Gastroesophageal sphincter (tissue), 4 donors: ENCODE measurements at regions not wholly inside any gene's neighbourhood (a gene's known extent, or its start where the extent isn't known, plus 50 kb on each side); places are given as distances from the start of the nearest gene placed in this dataset.

Experiments used
- ATAC-seq: fragments of 150-250 bp; one replicate; pipeline ENCODE4 v1.9.1; 2016; ENCODE audit warnings: mild to moderate bottlenecking, moderate library complexity
- H3K27ac ChIP-seq, 4 donors: fragments of 200-600 bp; sonication (generic) in 3 of 4; 1 replicate in 3 of 4; 2 replicates in 1 of 4; pipeline ENCODE4 v1.5.1; 2016 to 2019
- H3K27me3 ChIP-seq: fragments of 200-600 bp; sonication (generic); one replicate; pipeline ENCODE4 v1.5.1; 2019
- H3K36me3 ChIP-seq, 2 donors: fragments of 200-600 bp; sonication (generic); one replicate each; pipeline ENCODE4 v1.5.1; 2019; ENCODE audit warnings: control low read depth in 1 of 2
- H3K4me1 ChIP-seq, 3 donors: fragments of 200-600 bp; sonication (generic); 1 replicate in 2 of 3; 2 replicates in 1 of 3; pipeline ENCODE4 v1.5.1; 2016 to 2019; ENCODE audit warnings: control low read depth in 2 of 3
- H3K4me3 ChIP-seq, 2 donors: fragments of 200-600 bp; sonication (generic); one replicate each; pipeline ENCODE4 v1.5.1; 2019; ENCODE audit warnings: mild to moderate bottlenecking in 1 of 2, moderate library complexity in 1 of 2
- H3K9me3 ChIP-seq, 3 donors: fragments of 200-600 bp; sonication (generic); one replicate each; pipeline ENCODE4 v1.5.1; 2017 to 2019; ENCODE audit warnings: control low read depth in 2 of 3
- EP300 ChIP-seq: sonication (generic); formaldehyde crosslinking; IDR thresholded peaks from one replicate; pipeline ENCODE4 v1.6.1; 2017; ENCODE audit warnings: antibody characterized with exemption, mild to moderate bottlenecking
- POLR2A ChIP-seq, 2 donors: fragments of 450-650 bp; IDR thresholded peaks; one replicate each; pipeline ENCODE4 v1.6.1; 2017; ENCODE audit warnings: antibody characterized with exemption in 2 of 2, mild to moderate bottlenecking in 2 of 2, moderate library complexity in 1 of 2
- POLR2AphosphoS5 ChIP-seq: sonication (generic); formaldehyde crosslinking; IDR thresholded peaks from one replicate; pipeline ENCODE4 v1.6.1; 2017; ENCODE audit warnings: antibody characterized with exemption
- WGBS, 2 donors: methylation state at CpG; one replicate each; pipeline ENCODE4 v1.1.5; 2018; ENCODE audit warnings: low coverage in 1 of 2; 5-methylcytosine and 5-hydroxymethylcytosine counted together
- TF ChIP-seq, protein P1 (sequence below), 4 experiments: fragments of 200-600 bp in 2 of 4; fragments of 450-650 bp in 2 of 4; sonication (generic) in 1 of 4; IDR thresholded peaks; one replicate each; pipeline ENCODE4 v1.5.1; 2017 to 2019; ENCODE audit warnings: antibody characterized with exemption in 4 of 4, mild to moderate bottlenecking in 2 of 4, moderate library complexity in 2 of 4

DNA sequence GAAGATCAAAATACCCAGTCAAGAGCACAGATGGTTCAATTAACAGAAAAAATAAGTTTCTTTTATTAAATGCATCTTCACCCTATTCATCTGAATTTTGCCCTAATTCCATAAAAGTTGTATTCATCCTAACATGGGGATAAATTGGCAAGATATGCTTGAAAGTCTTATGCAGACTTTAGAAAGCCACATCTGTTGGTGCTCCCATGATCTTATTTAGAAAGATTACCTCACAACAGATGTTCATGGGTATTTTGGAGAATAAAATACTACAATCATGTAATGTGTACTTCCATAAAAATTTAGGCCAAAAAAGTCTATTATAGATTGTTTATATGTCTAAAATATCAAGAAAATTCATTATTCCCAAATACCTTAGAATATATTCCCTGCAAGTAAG, 510.3 kb downstream of the TECRL start:
- Histone ChIP-seq H3K9me3 (no peaks in the 10 kb centered on the region), H3K4me1 (no peaks in the 10 kb centered on the region), H3K36me3 (no peaks in the 10 kb centered on the region), H3K4me3 (no peak overlapping the region), H3K27ac (no peak overlapping the region), H3K27me3 (no peaks in the 10 kb centered on the region)
- ATAC-seq = no peak
- TF ChIP-seq EP300 (no peak), POLR2A (IDR thresholded peaks at IDR 0.05) (no peak), POLR2AphosphoS5 (no peak)
- TF ChIP-seq, protein P1, sequence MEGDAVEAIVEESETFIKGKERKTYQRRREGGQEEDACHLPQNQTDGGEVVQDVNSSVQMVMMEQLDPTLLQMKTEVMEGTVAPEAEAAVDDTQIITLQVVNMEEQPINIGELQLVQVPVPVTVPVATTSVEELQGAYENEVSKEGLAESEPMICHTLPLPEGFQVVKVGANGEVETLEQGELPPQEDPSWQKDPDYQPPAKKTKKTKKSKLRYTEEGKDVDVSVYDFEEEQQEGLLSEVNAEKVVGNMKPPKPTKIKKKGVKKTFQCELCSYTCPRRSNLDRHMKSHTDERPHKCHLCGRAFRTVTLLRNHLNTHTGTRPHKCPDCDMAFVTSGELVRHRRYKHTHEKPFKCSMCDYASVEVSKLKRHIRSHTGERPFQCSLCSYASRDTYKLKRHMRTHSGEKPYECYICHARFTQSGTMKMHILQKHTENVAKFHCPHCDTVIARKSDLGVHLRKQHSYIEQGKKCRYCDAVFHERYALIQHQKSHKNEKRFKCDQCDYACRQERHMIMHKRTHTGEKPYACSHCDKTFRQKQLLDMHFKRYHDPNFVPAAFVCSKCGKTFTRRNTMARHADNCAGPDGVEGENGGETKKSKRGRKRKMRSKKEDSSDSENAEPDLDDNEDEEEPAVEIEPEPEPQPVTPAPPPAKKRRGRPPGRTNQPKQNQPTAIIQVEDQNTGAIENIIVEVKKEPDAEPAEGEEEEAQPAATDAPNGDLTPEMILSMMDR (IDR thresholded peaks at IDR 0.05) = no peak

DNA sequence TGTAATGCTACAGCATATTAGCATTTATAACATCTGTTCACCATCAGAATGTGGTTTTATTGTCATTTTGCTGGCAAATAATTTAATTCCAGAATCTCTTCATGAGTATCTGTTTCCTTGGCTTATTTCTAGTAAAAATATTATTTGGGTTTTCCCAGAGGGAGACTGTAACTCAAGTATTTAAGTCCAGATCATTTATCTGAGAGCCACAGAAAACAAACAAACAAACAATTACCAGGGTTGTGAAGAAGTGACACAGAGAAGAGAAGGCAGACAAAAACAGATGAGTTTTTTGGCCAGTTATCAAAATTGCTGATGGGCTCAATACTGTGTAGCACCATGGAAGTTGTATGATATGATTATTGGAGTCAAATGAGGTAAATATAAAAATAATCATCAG, 515.1 kb downstream of the TECRL start:
- no peak overlapping the region for H3K27ac ChIP-seq
- no peak overlapping the region for H3K4me3 ChIP-seq
- H3K36me3 ChIP-seq = no peaks in the 10 kb centered on the region
- no peak for TF ChIP-seq POLR2A (IDR thresholded peaks at IDR 0.05)
- no peak for TF ChIP-seq POLR2AphosphoS5
- TF ChIP-seq, protein P1 (IDR thresholded peaks at IDR 0.05) = no peak
- no peak for TF ChIP-seq EP300
- no peaks in the 10 kb centered on the region for H3K9me3 ChIP-seq
- no peak for ATAC-seq
- H3K4me1 ChIP-seq = no peaks in the 10 kb centered on the region
- no peaks in the 10 kb centered on the region for H3K27me3 ChIP-seq

DNA sequence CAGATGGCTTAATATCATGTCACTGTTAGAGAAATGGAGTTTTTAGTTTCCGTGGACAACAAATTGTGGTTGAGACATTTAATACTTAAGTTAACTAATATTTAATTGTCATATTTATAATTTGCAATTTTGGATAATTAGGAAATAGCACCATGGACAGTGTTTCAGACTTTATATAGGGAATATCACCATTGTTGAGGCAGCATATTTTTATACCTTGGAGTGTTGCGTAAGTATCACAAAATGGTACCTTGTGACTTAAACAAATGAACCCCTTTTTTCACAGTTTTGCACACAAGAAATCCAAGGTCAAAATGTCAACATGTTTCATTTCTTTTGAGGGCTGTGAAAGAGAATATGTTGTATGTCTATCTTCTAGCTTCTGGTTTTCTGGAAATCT, 539.9 kb downstream of the TECRL start:
- Histone ChIP-seq H3K9me3 (no peaks in the 10 kb centered on the region), H3K4me1 (no peaks in the 10 kb centered on the region), H3K27me3 (no peaks in the 10 kb centered on the region), H3K4me3 (no peak overlapping the region), H3K27ac (no peak overlapping the region), H3K36me3 (no peaks in the 10 kb centered on the region)
- 92 to 93% methylated on average over 2 of the region's 2 CpGs for WGBS, 2 donors
- no peak for ATAC-seq
- no peak for TF ChIP-seq EP300
- TF ChIP-seq, protein P1 (IDR thresholded peaks at IDR 0.05) = no peak
- TF ChIP-seq POLR2A (IDR thresholded peaks at IDR 0.05) = no peak
- no peak for TF ChIP-seq POLR2AphosphoS5

DNA sequence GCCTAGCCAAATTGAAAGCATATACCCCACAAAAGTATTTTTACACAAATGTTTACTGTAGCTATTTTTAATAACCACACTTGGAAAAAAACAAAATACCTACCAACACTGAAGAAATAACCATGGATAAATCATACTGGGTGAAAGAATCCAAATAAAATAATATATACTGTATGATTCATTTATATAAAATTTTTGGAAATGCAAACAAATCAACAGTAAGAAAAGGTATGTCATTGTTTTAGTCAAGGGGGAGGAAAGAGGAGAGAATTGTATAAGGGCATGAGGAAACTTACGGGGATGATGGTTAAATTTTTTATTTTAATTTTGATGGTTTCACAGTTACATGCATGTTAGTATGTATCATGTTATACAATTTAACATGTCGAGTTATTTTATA, 557.8 kb downstream of the TECRL start:
- Histone ChIP-seq H3K36me3 (no peaks in the 10 kb centered on the region), H3K27me3 (no peaks in the 10 kb centered on the region), H3K4me1 (no peaks in the 10 kb centered on the region), H3K27ac (no peak overlapping the region), H3K4me3 (no peak overlapping the region), H3K9me3 (no peaks in the 10 kb centered on the region)
- no peak for ATAC-seq
- 83 to 85% methylated on average over 2 of the region's 2 CpGs for WGBS, 2 donors
- no peak for TF ChIP-seq EP300
- no peak for TF ChIP-seq POLR2A (IDR thresholded peaks at IDR 0.05)
- TF ChIP-seq, protein P1 (IDR thresholded peaks at IDR 0.05) = no peak
- TF ChIP-seq POLR2AphosphoS5 = no peak

DNA sequence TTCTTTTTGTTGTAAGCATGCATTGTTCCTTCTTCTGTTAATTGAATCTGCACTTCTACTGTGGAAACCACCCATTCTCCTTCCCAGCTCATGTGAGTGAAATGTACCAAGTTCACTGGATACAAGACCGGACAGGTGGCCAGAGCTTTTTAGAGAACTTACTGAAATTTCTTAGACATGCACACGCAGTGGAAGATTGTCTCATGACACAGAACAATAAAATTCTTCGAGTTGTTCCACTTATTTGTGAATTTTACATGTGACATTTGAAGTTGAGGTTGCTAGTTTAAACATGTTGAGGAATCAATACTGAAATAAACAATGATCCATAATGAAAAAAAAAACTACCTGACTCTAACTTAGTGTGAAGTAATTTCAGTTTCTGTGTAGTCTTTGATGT, 568.0 kb downstream of the TECRL start:
- no peaks in the 10 kb centered on the region for H3K36me3 ChIP-seq
- no peaks in the 10 kb centered on the region for H3K27me3 ChIP-seq
- no peak overlapping the region for H3K4me3 ChIP-seq
- H3K9me3 ChIP-seq = no peaks in the 10 kb centered on the region
- 45 to 67% methylated on average over 1 to 2 of the region's 3 CpGs for WGBS, 2 donors
- H3K4me1 ChIP-seq = no peaks in the 10 kb centered on the region
- no peak for TF ChIP-seq EP300
- TF ChIP-seq POLR2AphosphoS5 = no peak
- no peak for TF ChIP-seq POLR2A (IDR thresholded peaks at IDR 0.05)
- TF ChIP-seq, protein P1 (IDR thresholded peaks at IDR 0.05) = no peak
- H3K27ac ChIP-seq = no peak overlapping the region
- ATAC-seq = no peak
